IMR-90 (cell line): ENCODE measurements at regions not wholly inside any gene's neighbourhood (a gene's known extent, or its start where the extent isn't known, plus 50 kb on each side); places are given as distances from the start of the nearest gene placed in this dataset.
"Not testable (repeated sequence)": the region's sequence is repeated elsewhere in the genome, so short reads cannot be mapped to it uniquely, and the experiment has no call there.

Source experiments
- ATAC-seq: fragments of 200-7000 bp; cut with Tn5 transposase; 2 replicates; pipeline ENCODE4 v1.9.1; 2020; ENCODE audit warnings: low read depth, mild to moderate bottlenecking, moderate library complexity
- BruUV-seq: library from RNA; stranded (reverse); fragments of 400-500 nt; replicated peaks from 2 replicates; lab custom pipeline; 2021; lab: Mats Ljungman, UMichigan
- CTCF ChIA-PET: fragments of 300-600 bp; formaldehyde crosslinking; extraction: SDS; loops from one replicate; lab custom pipeline; 2021; ENCODE audit warnings: antibody characterized with exemption; lab: Yijun Ruan, JAX
- POLR2A ChIA-PET: fragments of 300-600 bp; sonication (Branson Sonifier 250); formaldehyde crosslinking; loops from one replicate; lab custom pipeline; 2022; ENCODE audit warnings: antibody characterized with exemption; ENCODE audit not compliant: unreplicated experiment; lab: Charles Lee
- DNase-seq: peaks from one replicate; pipeline ENCODE4 v3.0.0; 2013
- H2AFZ ChIP-seq: replicated peaks from 2 replicates; pipeline ENCODE3; 2013; ENCODE audit warnings: low read length, mild to moderate bottlenecking; ENCODE audit not compliant: poor library complexity
- H2AK5ac ChIP-seq: 2 replicates; pipeline ENCODE4 v1.6.1; 2013; ENCODE audit warnings: low read depth, low read length, inconsistent platforms
- H2AK9ac ChIP-seq: replicated peaks from 2 replicates; pipeline ENCODE3; 2013; ENCODE audit warnings: mild to moderate bottlenecking, low read depth, low read length, moderate library complexity; ENCODE audit not compliant: poor library complexity
- H2BK120ac ChIP-seq: 2 replicates; pipeline ENCODE4 v1.6.1; 2013; ENCODE audit warnings: low read depth, low read length, inconsistent platforms
- H2BK15ac ChIP-seq: 3 replicates; pipeline ENCODE4 v1.6.1; 2013; ENCODE audit warnings: low read depth, low read length, inconsistent platforms
- H2BK20ac ChIP-seq: 2 replicates; pipeline ENCODE4 v1.6.1; 2013; ENCODE audit warnings: low read depth, mild to moderate bottlenecking, inconsistent platforms, low read length, moderate library complexity
- H2BK5ac ChIP-seq: 2 replicates; pipeline ENCODE4 v1.6.1; 2013; ENCODE audit warnings: mild to moderate bottlenecking, low read depth, low read length, inconsistent platforms; ENCODE audit not compliant: poor library complexity, severe bottlenecking
- H3K14ac ChIP-seq: replicated peaks from 2 replicates; pipeline ENCODE4 v1.6.1; 2013; ENCODE audit warnings: low read depth, low read length, inconsistent platforms
- H3K18ac ChIP-seq: 2 replicates; pipeline ENCODE4 v1.6.1; 2013; ENCODE audit warnings: low read depth, low read length, control low read depth
- H3K23ac ChIP-seq: 2 replicates; pipeline ENCODE4 v1.6.1; 2013; ENCODE audit warnings: low read depth, low read length, inconsistent platforms
- H3K27ac ChIP-seq: 2 replicates; pipeline ENCODE4 v1.5.1; 2013; ENCODE audit warnings: mild to moderate bottlenecking, control low read depth, low read length; ENCODE audit not compliant: insufficient read depth
- H3K27me3 ChIP-seq: 2 replicates; pipeline ENCODE4 v1.6.1; 2013; ENCODE audit warnings: low read length; ENCODE audit not compliant: control insufficient read depth, insufficient read depth
- H3K36me3 ChIP-seq: 2 replicates; pipeline ENCODE4 v1.6.1; 2013; ENCODE audit warnings: low read length, mixed read lengths; ENCODE audit not compliant: control insufficient read depth, insufficient read depth
- H3K4ac ChIP-seq: 2 replicates; pipeline ENCODE4 v1.6.1; 2013; ENCODE audit warnings: low read depth, low read length, inconsistent platforms
- H3K4me1 ChIP-seq: 2 replicates; pipeline ENCODE4 v1.6.1; 2013; ENCODE audit warnings: low read length, mixed read lengths; ENCODE audit not compliant: control insufficient read depth, insufficient read depth
- H3K4me2 ChIP-seq: 2 replicates; pipeline ENCODE4 v1.6.1; 2013; ENCODE audit warnings: low read depth, mild to moderate bottlenecking, control low read depth, low read length, moderate library complexity
- H3K4me3 ChIP-seq: 2 replicates; pipeline ENCODE4 v1.5.1; 2013; ENCODE audit warnings: low read depth, mild to moderate bottlenecking, control low read depth, low read length, moderate library complexity; ENCODE audit not compliant: insufficient read depth
- H3K56ac ChIP-seq: 2 replicates; pipeline ENCODE4 v1.6.1; 2013; ENCODE audit warnings: low read length, inconsistent platforms; ENCODE audit not compliant: insufficient read depth; ENCODE audit errors: extremely low read depth
- H3K79me1 ChIP-seq, 2 experiments: 2 replicates each; pipeline ENCODE4 v1.6.1; 2013; ENCODE audit warnings: low read length in 2 of 2, inconsistent platforms in 1 of 2, low read depth in 1 of 2
- H3K9ac ChIP-seq: 2 replicates; pipeline ENCODE4 v1.6.1; 2013; ENCODE audit warnings: low read depth, low read length, control low read depth
- H3K9me1 ChIP-seq: 2 replicates; pipeline ENCODE4 v1.6.1; 2013; ENCODE audit warnings: low read length, inconsistent platforms; ENCODE audit not compliant: insufficient read depth
- H3K9me3 ChIP-seq: 2 replicates; pipeline ENCODE4 v1.6.1; 2013; ENCODE audit warnings: low read length; ENCODE audit not compliant: control insufficient read depth, insufficient read depth
- H4K20me1 ChIP-seq: 2 replicates; pipeline ENCODE4 v1.6.1; 2013; ENCODE audit warnings: low read length, inconsistent platforms; ENCODE audit not compliant: insufficient read depth
- H4K5ac ChIP-seq: 2 replicates; pipeline ENCODE4 v1.6.1; 2013; ENCODE audit warnings: mild to moderate bottlenecking, low read depth, low read length, control low read depth
- H4K8ac ChIP-seq, 2 experiments: 2 replicates each; pipeline ENCODE4 v1.6.1; 2013; ENCODE audit warnings: low read depth in 2 of 2, low read length in 2 of 2, control low read depth in 1 of 2, inconsistent platforms in 1 of 2
- H4K91ac ChIP-seq: 2 replicates; pipeline ENCODE4 v1.6.1; 2013; ENCODE audit warnings: low read depth, low read length, inconsistent platforms; ENCODE audit not compliant: insufficient read depth
- SMC3 ChIP-seq: fragments of 150-350 bp; IDR thresholded peaks from 2 replicates; pipeline ENCODE4 v1.6.1; 2016; ENCODE audit warnings: low read depth, mild to moderate bottlenecking, antibody characterized with exemption, low read length, moderate library complexity
- WGBS, 2 experiments: methylation state at CpG; one replicate each; pipeline versions ENCODE4 v1.1.5 to v1.1.7; 2013; ENCODE audit warnings: missing lambda C conversion rate in 2 of 2; ENCODE audit not compliant: insufficient read length in 1 of 2; ENCODE audit errors: extremely low coverage in 2 of 2; 5-methylcytosine and 5-hydroxymethylcytosine counted together
- dilution Hi-C: fragments of 300-500 bp; cut with HindIII; formaldehyde crosslinking; loops from one replicate; pipeline ENCODE4 v1.14.3; 2018; ENCODE audit warnings: low sequenced_read_pairs; ENCODE audit not compliant: unreplicated experiment
- in situ Hi-C: fragments of 300-500 bp; cut with MboI; formaldehyde crosslinking; loops from 3 replicates; pipeline ENCODE4 v1.14.3; 2019; ENCODE audit warnings: low sequenced_read_pairs, inconsistent platforms, mixed read lengths
- intact Hi-C: fragments of 100-400 bp; cut with micrococcal nuclease; formaldehyde crosslinking; loops from 2 replicates; pipeline ENCODE4 v1.10.0; 2022
- TF ChIP-seq, protein P1 (sequence below): fragments of 150-350 bp; IDR thresholded peaks from 2 replicates; pipeline ENCODE4 v1.6.1; 2016; ENCODE audit warnings: low read depth, mild to moderate bottlenecking, low read length, moderate library complexity, borderline replicate concordance

DNA sequence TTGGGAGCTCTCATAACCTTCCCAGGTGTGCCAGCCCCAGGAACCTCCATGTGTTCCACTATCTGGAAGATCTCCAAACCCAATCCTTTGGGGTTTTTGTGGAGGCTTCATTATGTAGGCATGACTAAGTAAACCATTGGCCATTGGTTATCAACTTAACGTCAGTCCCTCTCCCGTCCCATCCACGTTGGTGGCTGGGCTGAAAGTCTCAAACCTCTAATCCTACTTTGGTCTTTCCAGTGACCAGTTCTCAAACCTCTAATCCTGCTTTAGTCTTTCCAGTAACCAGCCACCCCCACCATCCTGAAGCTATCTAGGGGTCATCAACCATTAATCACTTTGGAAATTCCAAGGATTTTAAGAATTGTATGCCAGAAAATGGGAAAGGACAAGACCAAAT is 704.7 kb upstream of the TMEFF2 start:
- no peak for ATAC-seq
- DNase-seq: no peak
- H3K23ac ChIP-seq: no peak overlapping the region
- H3K9ac ChIP-seq: no peak overlapping the region
- H2BK120ac ChIP-seq: no peak overlapping the region
- no peak overlapping the region for H2BK20ac ChIP-seq
- H3K14ac ChIP-seq: no peak overlapping the region
- no peak overlapping the region for H4K91ac ChIP-seq
- H3K27me3 ChIP-seq: no peaks in the 10 kb centered on the region
- no peak overlapping the region for H3K56ac ChIP-seq
- dilution Hi-C loops: no loop called here
- POLR2A ChIA-PET: no interaction called here
- no peaks in the 10 kb centered on the region for H3K4me1 ChIP-seq
- H3K9me3 ChIP-seq: no peaks in the 10 kb centered on the region
- H3K18ac ChIP-seq: no peak overlapping the region
- CTCF ChIA-PET: no interaction called here
- no peak overlapping the region for H2BK15ac ChIP-seq
- H3K27ac ChIP-seq: no peak overlapping the region
- H3K4me2 ChIP-seq: no peak overlapping the region
- H3K36me3 ChIP-seq: no peaks in the 10 kb centered on the region
- no peak overlapping the region for H3K4me3 ChIP-seq
- no peaks in the 10 kb centered on the region for H4K20me1 ChIP-seq
- no peak overlapping the region for H4K8ac ChIP-seq
- no peak overlapping the region for H3K4ac ChIP-seq
- no peak overlapping the region for H2AK9ac ChIP-seq
- intact Hi-C loops: no loop called here
- H4K5ac ChIP-seq: no peak overlapping the region
- TF ChIP-seq SMC3: no peak
- TF ChIP-seq, protein P1, sequence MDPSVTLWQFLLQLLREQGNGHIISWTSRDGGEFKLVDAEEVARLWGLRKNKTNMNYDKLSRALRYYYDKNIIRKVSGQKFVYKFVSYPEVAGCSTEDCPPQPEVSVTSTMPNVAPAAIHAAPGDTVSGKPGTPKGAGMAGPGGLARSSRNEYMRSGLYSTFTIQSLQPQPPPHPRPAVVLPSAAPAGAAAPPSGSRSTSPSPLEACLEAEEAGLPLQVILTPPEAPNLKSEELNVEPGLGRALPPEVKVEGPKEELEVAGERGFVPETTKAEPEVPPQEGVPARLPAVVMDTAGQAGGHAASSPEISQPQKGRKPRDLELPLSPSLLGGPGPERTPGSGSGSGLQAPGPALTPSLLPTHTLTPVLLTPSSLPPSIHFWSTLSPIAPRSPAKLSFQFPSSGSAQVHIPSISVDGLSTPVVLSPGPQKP: no peak
- H2AK5ac ChIP-seq: no peak overlapping the region
- in situ Hi-C loops: no loop called here
- no TSS peak for BruUV-seq
- WGBS, 2 experiments: no CpG with 5 or more reads among the region's 3 CpGs
- H3K9me1 ChIP-seq: no peaks in the 10 kb centered on the region
- H2AFZ ChIP-seq: no peak overlapping the region
- no peaks in the 10 kb centered on the region for H3K79me1 ChIP-seq
- H2BK5ac ChIP-seq: no peak overlapping the region

DNA sequence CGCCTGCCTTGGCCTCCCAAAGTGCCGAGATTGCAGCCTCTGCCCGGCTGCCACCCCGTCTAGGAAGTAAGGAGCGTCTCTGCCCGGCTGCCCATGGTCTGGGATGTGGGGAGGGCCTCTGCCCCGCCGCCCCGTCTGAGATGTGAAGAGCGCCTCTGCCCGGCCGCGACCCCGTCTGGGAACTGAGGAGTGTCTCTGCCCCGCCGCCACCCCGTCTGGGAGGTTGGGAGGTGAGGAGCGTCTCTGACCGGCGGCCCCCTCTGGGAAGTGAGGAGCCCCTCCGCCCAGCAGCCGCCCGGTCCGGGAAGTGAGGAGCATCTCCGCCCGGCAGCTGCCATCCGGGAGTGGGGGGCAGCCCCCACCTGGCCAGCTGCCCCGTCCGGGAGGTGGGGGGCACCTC is 699.2 kb upstream of the TMEFF2 start:
- BruUV-seq, dilution Hi-C loops: not testable (repeated sequence)

More for the DNA sequence above, 699.2 kb upstream of the TMEFF2 start:
- H2BK15ac ChIP-seq, intact Hi-C loops, H3K27me3 ChIP-seq, in situ Hi-C loops, H4K91ac ChIP-seq, H2BK20ac ChIP-seq, H3K56ac ChIP-seq, H2BK120ac ChIP-seq, H2AFZ ChIP-seq, H3K4me2 ChIP-seq, POLR2A ChIA-PET, H3K27ac ChIP-seq, H4K8ac ChIP-seq, H3K36me3 ChIP-seq, H3K18ac ChIP-seq, H3K23ac ChIP-seq, H3K14ac ChIP-seq, H3K9me3 ChIP-seq, H3K4me3 ChIP-seq, H3K9ac ChIP-seq, H3K79me1 ChIP-seq, H2AK5ac ChIP-seq, H4K5ac ChIP-seq, H3K4ac ChIP-seq, H4K20me1 ChIP-seq, H2AK9ac ChIP-seq, CTCF ChIA-PET, ATAC-seq, H2BK5ac ChIP-seq, H3K4me1 ChIP-seq, H3K9me1 ChIP-seq, DNase-seq: not testable (repeated sequence)
- WGBS, 2 experiments: 91% methylated on average over 6 of the region's 29 CpGs; no CpG with 5 or more reads in 1 of the 2 experiments
